DMS153 (cell line): ENCODE measurements at regions not wholly inside any gene's neighbourhood (a gene's known extent, or its start where the extent isn't known, plus 50 kb on each side); places are given as distances from the start of the nearest gene placed in this dataset.

ENCODE experiments used
- DNase-seq: peaks from one replicate; lab custom pipeline; 2025; lab: John Stamatoyannopoulos, UW

GRCh38 chr2:104318001-104318665, 535.8 kb upstream of the POU3F3 start:
- DNase-seq: no peak

DNA sequence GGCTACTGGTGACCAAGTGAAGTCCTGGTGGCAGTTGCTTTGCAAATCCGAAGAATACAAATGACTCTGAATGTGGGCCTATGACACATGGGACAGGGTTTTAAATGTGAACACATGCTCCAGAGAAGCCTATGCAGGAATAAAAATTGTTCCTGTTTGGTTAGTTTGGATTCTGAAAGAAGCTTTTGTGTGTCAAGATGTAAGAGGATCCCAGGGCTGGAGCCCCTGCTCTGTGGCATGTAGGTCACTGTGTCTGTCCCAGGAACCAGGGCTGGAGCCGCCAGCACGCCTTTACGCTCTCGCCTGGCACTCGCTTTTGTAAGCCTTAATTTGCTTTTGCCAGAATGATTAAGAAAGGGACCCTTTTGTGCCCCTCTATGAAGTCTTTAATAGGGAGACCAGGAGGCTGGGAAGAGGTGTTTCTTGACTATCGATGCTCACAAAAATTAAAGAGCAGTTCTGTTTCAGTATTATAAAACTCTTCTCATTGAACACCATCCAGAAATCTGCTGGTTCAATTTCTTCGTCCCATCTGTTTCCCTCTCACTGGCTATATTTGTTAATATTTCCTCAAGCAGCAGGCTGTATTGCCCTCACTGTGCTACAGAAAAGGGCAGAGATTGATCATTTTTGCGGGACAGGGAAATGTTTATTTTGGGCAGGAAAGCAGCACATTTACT, 532.7 kb upstream of the POU3F3 start:
- no peak for DNase-seq

- no peak for DNase-seq
These were observed 532.0 kb upstream of the POU3F3 start for GRCh38 chr2:104321796-104322349.

DNA sequence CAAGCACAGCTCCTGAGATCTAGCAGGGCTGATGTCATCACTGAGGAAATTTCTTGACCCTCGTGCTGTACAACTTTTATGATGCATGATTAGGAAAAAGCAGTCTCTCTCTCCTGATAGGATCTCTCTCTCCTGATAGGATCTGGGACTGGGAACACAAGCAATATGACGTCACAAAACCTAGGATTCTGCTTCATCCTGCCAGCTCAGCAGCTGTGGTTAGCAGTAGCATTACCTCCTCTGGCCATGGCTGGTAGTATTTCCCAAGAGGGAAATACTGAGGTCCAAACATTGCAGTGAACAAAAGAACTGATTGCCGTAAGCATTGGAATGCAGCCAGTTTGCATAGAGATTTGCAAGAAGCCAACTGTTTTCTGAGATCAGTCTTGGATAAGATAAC, 521.2 kb upstream of the POU3F3 start:
- peak; percentile 11 for DNase-seq

DNA sequence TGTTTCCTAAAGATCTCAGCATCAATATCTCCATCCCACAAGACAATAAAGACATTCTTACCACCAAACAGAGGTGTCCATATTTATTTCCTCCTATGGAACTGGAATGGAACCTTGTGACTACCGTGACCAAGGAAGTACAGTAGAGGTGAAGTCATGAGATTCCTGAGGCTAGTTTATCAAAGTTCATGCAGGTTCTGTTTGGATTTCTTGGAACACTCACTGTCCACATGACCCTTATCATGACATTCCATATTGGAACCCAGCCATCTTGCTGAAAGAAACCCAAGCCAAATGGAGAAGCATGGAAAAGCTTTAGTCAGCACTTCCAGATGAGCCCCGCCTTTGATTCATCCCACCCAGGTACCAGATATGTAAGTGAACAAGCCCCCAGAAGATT, 516.0 kb upstream of the POU3F3 start:
- DNase-seq: no peak

GRCh38 chr2:104340162-104340561, 513.8 kb upstream of the POU3F3 start:
- no peak for DNase-seq

- no peak for DNase-seq
These were observed 512.8 kb upstream of the POU3F3 start for GRCh38 chr2:104340879-104341828.

DNA sequence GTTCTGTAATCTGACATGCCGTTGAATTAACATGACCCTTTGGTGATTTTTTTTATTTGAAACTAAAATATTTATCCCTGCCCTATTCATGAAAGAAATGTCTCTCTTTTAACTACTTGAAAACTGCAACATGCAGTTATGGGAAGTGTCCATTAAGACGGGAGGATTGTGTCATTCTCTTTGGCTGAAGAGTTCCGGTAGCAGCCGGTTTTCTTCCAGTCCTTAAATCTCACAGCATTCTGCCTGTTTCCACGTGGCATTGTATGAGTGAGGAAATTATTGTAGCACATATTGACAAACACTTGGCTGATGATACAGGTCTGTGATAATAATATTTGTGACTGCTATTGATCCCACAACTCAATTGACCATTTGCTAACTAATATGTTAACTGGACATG, 509.6 kb upstream of the POU3F3 start:
- no peak for DNase-seq

DNA sequence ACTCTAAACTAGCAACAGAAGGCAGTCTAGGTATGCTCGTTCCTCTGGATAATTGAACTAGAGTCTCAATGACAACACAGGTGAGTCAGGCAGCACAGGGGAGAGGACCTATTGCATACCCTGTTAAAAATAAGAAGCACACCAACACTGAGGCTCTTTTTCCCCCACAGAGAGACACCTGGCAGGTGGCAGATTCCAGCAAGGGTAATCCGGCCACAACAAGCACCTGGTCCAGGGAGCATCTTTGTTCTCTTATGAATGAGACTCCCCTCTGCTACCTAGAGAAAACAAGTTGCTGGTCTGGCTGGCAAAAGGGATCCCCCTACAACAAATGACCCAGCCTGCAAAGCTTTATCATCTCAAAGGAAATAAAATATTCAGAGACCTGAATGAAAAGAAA, 508.9 kb upstream of the POU3F3 start:
- no peak for DNase-seq

GRCh38 chr2:104358122-104358521, 495.8 kb upstream of the POU3F3 start:
- DNase-seq: no peak

DNA sequence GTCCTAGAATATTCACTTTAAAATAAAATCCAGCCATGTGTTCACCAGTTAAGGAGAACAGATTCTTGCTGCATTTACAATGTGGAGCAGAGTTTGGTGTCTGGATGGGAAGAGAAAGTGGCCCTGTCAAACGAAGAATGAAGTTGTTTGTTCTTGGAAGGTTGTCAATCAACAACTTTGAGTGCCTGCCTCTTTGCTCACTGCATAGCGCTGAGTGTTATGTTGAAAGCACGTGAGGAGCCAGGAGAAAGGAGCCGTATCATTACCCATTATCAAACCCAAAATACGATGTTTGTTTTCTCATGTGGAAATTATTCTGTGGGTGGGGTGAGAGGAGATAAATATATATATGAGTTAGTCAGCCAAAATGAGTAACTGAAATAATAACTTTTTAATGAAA, 492.5 kb upstream of the POU3F3 start:
- DNase-seq: no peak

- no peak for DNase-seq
These were observed 485.8 kb upstream of the POU3F3 start for GRCh38 chr2:104368089-104368488.

DNA sequence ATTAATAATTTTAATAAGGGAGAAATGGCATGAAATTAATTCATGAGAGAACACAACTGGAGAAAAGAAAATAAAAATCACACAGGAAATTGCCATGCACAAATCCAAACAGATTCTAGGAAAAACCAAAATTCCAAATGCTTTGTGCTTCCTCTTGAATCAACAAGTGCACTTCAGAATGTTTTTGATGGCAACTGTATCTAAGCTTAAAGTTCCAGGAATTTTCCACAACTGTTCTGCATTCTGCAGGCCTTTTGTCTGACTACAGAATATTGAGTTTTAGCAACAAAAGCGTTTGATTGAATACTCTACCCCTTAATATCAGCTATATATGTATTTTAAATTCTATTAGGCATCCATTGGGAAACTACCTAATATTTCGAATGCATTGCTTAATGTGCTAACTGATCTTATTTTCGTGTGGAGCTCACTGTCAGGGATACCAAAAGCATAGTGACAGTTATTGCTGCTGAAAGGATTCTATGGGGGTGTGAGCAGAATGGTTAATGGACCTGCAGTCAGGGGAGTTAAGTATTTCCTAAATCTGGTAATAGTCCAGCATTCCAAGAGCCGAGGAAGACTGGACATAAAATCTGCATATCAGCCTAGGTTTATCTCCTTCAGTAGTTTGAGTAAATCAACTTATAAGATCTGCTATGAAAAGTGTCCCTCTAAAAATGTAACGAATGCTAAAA, 482.7 kb upstream of the POU3F3 start:
- no peak for DNase-seq

DNA sequence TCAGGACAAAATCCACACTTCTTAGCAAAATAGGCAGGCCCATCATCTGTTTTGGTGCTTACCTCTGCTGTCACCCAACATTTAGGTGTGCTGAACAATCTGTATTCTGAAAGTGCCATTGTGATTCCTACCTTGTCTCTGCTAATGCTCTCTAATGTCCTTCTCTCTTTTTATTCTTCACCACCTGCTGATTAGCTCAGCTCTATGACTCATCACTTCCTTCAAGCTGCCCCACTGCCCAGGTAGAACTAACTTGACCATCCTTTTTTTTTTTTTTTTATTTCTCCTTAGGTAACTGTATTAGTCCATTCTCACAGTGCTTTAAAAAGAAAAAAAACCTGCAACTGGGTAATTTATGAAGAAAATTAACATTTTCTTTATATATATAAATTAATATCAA, 478.7 kb upstream of the POU3F3 start:
- DNase-seq: peak; percentile 51

DNA sequence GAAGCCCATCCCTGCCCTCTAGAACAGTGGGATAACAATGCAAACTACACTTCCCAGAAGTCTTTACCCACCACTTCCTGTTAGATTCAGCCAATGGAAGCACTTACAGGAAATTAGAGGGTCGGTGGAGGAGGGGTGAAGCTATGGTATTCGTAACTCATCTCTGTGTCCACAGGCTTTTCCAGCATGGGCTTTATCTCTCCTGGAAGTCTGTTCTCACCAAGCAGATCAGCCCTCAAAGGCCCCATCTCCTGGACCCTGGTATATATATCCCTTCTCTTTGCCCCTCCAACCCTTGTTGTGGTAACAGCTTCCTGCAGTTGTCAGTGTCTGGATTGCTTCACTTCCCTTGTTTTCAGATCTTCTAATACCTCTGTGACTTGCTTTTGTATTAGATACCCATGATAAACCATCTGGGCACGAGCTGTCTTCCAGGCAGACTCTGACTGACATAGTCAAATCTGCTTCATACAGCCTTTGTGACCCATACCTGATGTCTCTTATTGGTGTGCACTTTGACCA, 475.0 kb upstream of the POU3F3 start:
- DNase-seq: peak; percentile 58

DNA sequence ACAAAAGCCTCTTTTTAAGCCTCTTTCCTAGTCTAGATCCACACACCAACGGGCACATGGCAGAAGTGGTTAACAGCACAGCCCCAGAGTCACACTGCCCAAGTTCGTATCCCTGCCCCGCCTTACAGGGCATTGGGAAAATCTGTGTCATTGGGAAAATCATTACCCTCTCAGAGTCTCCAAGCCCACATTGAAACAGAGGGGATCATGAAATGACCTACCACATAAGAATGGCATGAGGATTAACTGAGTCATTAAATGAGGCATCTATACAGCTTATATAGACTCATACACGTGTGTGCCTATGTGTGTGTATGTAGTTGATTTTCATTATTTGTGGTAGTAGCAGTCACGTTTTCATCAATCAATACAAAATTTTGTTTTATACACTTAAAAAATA, 469.0 kb upstream of the POU3F3 start:
- no peak for DNase-seq

GRCh38 chr2:104385743-104386142, 468.2 kb upstream of the POU3F3 start:
- no peak for DNase-seq

- no peak for DNase-seq
These were observed 465.6 kb upstream of the POU3F3 start for GRCh38 chr2:104388296-104388695.

- no peak for DNase-seq
These were observed 451.1 kb upstream of the POU3F3 start for GRCh38 chr2:104402825-104403224.

- DNase-seq: no peak
These were observed 449.4 kb upstream of the POU3F3 start for GRCh38 chr2:104404526-104404925.

DNA sequence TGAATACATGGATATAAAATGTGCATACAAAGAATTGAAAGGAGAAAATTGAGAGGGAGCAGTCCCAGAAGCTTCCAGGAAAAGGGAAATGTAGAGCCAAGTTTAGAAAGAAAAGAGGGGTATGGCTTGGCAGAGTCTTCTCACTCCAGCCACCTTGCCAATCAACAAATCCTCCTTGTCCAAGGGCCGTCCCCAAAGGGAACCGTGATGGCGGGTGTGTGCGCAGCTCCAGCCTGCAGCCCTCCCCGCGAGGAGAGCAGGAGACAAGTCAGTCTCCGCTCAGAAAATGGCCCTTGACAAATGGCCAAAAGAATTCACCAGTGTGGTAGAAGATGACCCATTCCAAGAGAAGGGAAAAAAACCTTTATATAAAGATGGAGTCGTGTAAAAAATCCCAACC, 448.3 kb upstream of the POU3F3 start:
- no peak for DNase-seq

DNA sequence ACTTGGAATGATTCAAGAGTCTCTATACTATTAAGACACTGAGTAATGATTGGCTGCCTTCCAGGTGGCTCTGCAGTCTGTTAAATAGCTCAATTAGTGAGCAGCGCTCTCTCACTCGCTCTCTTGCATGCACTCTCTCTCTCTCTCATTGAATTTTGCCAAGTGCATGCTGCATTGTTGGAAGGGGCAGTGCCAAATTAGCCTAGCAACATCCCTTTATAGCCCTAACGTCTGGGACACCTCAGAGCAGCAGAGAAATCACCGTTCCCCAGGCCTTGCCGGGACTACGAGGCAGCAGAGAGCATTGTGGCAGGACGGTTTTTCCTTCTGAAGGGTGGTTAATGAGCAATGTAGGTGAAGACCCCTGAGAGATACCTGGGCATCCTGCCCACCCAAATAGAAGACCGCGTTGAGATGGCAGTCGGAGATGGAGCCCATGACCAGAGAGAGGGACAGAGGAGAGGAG, 447.6 kb upstream of the POU3F3 start:
- peak; percentile 89 for DNase-seq
